HS-5 (cell line): ENCODE measurements at regions not wholly inside any gene's neighbourhood (a gene's known extent, or its start where the extent isn't known, plus 50 kb on each side); places are given as distances from the start of the nearest gene placed in this dataset.
"Not testable (repeated sequence)": the region's sequence is repeated elsewhere in the genome, so short reads cannot be mapped to it uniquely, and the experiment has no call there.

ENCODE experiments used
- DNase-seq: peaks from one replicate; pipeline ENCODE4 v3.0.0-alpha.2; 2012; ENCODE audit warnings: low read depth

DNA sequence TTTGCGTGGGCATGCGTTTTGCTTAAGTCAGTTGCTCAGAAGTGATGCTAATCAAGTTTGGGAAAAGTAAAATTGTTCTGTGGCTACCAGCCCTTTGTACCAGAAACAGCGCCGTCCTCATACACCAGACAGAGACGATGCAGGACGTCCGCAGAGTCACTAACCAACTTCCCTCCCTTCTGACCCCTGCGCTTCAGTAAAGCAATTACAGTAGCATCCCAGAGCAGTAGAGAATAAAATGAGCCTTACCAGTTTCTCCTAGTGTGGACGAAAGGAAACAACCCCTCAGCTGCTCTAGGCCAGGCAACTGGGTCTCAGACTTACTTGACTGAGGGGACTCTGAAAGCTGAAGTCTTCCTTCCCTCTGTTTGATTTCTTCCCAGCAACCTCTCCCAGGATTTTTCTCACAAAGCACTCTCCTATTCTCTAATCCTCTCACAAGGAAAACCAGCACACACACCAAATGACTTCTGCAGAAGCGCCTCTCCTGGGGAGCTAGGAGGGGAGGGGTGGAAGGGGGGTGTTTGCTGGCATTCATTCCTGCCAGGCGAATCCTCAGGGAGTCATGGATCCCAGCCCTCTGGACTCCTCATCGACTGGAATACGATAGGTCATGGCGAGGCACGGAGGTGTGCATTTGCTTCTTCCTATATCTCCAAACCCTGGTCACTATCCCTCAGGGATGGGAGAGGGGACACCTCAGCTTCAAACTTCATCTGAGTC, 56.0 kb upstream of the MID1 start:
- no peak for DNase-seq

DNA sequence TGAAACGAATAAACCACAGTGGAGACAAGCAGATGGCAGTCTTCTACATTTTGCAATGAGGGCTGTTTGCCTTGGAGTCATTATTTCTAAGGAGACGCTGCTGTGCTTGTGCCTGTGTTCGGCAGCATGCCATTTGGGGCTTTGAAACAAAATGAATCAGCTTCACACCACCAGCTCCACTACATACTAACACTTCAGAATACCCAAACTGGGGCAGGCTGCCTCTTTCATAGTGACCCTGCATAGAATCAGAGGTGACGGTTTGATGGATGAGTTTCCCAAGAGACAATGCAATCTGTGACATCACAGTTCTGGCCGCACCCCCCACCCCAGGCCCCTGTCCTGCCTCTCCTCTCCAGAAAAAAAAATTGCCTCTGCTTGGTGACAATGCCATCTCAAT, 57.1 kb upstream of the MID1 start:
- DNase-seq = no peak

DNA sequence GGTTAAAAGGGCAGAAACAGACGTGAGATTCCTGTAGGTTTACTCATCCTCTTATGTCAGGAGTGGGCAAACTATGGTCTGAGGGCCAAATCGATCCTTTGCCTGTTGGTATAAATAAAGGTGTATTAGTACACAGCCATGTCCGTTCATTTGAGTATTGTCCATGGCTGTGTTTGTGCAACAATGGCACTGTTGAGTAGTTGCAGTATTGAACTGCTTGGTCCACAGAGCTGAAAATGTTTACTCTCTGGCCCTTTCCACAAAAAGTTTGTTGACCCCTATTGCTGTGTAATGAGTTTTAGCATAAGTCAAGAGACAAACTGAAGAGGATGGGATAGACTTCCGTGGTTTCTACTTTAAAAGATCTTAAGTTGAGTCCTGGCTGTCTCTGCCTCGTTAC, 59.0 kb upstream of the MID1 start:
- DNase-seq = no peak

DNA sequence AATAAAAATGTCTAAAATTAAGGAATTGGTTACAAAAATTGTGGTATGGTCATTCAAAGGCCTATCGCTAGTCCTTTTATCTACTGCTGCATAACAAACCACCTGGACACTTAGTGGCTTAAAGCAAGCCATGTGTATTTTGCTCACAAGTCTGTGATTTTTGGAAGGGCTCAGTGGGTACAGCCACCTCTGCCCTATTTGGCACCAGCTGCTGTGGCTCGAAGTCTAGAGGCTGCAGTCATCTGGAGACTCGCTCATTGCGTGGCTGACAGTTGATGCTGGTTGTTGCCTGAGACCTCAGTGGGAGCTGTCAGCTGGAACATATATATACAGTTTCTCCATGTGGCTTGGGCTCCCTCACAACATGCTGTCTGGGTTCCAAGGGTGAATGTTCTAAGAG, 60.8 kb upstream of the MID1 start:
- no peak for DNase-seq

DNA sequence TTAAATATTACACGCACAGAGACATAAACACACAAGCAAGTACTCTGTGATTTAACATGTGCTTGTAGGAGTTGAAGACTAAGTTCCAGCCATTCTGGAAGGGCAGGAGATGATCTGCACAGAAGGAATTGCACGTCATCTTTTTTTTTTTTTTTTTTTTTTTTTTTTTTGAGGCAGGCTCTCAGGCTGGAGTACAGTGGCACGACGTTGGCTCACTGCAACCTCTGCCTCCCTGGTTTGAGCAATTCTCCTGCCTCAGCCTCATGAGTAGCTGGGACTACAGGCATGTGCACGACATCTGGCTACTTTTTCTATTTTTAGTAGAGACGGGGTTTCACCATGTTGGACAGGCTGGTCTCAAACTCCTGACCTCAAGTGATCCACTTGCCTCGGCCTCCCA, 63.2 kb upstream of the MID1 start:
- DNase-seq = not testable (repeated sequence)

DNA sequence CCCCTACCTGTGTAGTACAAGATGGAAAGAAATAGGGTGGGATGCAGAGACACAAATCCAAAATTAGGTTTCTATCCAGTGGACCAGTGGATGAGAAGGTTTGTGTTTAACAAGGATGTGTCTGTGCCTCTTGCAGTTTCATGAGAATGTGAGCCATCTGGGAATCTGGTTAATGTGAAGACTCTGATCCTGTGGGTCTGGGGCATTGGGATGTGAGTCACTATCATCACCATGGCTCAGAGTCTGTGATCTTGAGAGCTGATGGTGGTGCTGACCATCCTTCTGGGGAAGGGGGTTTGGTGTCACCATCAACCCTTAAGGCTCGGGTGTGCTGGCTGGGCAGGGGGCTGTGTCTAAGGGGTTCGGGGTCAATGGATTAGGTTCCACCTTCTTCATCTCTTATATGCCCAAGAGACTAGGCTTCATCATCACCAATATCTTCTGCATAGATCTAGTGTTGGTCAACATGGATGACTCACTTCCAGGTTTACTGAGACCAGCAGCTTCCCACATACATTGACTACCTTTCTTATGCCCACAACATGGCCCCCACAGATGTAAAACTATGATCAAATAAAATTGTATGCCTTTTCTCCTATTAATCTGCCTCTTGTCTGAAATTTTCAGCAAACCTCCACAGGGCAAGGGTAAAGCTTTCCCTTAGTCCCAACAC, 65.7 kb upstream of the MID1 start:
- no peak for DNase-seq

DNA sequence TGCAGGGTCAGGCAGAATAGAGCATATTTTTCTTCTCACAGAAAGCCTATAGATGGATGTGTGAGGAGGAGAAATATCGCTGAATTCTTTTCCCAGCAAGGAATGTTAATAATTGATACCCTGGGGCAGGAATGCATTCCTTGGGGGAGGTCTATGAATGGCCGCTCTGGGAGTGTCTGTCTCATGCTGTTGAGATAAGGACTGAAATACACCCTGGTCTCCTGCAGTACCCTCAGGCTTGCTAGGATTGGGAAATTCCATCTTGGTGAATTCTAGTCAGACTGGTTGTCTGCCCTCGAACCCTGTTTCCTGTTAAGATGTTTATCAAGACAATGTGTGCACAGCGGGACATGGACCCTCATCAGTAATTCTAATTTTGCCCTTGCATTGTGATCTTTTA, 71.4 kb upstream of the MID1 start:
- not testable (repeated sequence) for DNase-seq

DNA sequence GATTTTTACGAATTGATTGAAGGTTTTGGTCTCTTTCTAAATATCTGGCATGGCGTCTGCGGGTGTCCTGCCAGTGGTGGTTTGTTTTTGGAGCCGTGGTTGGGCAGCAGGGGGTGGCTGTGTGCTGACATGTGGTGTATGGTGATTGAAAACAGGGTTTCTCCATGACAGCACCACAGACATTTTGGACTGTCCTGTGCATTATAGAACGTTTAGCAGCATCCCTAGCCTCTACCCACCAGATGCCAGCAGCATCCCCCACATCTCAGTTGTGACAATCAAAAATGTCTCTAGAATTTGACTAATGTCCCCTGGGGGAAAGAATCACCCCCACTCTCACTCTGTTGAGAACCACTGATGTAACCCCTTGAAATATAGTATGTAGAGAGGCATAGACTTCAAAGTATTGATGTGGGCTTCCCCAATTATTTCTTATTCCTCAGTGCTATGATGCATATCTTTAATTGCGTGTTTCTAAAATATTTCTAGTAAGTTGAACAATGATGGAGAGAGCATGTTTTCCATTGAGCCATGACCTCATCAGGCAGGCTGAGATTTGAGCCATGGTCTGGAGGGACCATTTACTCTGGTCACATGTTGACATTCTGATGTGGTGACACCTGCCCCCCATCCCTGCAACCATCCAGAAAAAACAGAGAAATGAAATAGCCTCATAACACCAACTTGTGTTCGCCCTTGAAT, 77.4 kb upstream of the MID1 start:
- no peak for DNase-seq

DNA sequence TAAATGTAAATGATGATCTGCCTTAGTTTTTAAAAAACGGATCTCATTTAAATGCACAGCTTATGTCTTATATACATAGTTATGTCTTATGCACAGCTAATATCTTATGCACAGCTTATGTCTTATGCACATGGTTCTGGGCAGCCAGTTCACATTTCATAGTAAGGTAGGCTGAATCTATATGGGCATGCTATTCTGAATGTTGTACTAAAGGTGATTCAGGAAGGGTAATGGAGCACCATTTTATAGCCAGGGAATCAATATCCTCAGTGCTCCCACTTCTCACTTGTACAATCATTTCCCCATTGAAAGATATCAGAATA, 77.9 kb upstream of the MID1 start:
- no peak for DNase-seq

DNA sequence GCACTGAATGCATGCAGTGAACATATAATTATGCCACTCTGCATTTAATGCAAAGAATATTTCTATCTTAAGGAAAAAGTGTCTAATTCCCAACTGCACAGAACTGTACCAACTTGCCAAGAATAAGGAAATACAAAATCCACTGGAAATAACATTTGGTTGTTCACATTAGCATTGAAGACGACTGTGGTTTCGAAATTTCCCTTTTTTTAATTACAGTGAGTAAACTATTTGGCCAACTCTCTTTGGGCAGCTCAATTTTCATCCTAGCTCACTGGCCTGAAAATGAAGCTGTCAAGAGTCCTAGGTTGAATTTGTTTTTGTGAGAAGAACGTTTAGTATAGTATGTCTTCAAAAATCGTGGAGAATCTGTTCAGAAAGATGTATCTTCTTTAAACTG, 81.6 kb upstream of the MID1 start:
- no peak for DNase-seq

DNA sequence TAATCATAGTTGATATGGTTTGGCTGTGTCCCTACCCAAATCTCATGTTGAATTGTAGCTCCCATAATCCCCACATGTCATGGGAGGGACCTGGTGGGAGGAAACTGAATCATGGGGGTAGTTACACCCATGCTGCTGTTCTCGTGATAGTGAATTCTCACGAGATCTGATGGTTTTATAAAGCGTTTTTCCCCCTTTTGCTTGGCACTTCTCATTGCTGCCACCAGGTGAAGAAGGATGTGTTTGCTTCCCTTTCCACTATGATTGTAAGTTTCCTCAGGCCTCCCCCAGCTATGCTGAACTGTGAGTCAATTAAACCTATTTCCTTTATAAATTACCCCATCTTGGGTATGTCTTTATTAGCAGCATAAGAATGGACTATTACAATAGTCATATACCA, 86.0 kb upstream of the MID1 start:
- DNase-seq = not testable (repeated sequence)

DNA sequence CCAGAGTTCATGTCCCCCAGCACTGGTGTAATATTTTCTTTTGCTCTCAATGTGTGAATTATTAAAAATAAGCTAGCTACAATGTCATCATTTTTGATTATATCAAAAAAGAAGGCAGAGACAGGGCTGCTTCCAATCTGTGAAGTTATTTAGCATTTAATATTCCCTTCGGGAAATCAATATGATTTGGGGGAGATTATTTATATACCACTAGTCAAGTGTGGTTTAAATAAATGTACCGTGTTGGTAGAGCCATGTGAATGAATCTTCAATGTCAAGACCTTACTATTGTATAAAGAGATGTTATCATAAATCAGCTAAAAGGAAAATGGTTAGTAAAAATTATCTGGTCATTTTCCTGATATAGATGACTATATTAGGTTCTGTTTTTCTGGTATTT, 87.4 kb upstream of the MID1 start:
- DNase-seq = no peak

DNA sequence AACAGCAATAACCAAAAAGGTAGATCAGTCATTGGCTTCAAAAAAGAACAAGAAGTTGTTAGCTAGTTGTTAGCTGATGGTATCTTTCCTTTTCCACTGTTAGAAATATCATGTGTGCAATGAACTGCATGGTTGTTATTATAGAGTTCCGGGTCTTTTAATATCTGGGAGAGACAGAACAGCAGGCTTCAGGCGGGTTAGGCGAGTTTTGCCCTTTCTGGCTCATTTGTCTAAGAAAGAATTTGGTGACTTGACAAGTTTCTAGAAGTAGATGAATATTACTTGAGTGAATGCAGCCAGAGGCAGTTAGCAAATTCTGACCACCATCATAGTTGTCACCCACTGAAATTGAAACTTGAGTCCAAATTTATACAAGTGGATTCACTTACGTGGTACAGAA, 88.9 kb upstream of the MID1 start:
- DNase-seq = no peak

DNA sequence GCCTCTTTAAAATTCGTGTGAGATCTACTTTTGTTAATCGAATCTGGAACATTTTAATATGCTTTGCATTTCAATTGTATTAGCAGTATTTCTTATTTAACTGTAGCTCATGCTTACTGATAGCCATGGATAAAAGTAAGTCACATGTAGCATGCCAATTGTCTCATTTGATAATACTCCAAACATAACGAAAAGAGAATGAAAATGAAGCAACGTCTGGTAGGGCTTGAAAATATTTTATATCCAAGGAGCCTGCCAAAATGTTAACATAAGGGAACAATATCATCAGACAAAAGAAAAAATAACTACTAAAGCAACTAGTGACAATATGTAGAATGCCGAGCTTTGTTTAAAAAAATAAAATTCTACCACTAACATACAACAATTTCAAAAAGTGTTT, 94.1 kb upstream of the MID1 start:
- DNase-seq = no peak

DNA sequence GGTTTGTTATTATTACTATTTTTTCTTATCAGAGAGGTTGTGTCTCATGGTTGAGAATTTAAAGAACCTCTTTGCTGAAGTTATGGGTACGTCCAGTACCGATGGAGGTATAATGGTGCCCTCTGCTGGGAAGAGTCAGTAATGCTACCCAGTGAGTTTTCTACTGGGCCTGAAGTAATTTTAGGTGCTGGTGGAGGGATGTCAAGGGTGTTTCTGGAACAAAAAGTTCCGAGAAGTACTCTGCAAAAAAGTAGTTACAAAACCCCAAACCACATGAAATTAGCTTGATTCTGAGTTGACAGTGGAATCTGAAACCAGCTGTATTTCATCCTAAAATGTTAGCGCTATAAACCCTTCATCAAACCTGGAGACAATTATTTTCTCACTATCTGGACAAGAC, 102.5 kb upstream of the MID1 start:
- DNase-seq = no peak

DNA sequence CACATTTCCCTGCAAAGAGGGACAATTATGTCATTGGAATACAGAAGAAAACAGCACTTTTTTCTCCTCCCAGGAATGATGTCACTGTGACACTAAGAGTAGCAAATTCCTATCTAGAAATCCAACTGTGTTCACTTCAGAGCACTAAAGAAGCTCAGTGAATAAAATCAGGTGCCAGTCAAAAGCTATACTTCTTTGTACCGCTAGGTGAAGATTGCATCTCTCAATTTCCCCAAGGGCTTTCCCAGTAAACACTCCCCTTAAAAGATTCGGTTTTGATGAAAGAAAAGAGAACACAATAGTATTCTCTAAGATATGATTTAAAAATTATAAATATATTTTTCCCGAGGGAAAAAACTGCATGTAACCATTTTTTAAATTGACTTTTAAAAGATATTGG, 104.7 kb upstream of the MID1 start:
- DNase-seq = no peak

DNA sequence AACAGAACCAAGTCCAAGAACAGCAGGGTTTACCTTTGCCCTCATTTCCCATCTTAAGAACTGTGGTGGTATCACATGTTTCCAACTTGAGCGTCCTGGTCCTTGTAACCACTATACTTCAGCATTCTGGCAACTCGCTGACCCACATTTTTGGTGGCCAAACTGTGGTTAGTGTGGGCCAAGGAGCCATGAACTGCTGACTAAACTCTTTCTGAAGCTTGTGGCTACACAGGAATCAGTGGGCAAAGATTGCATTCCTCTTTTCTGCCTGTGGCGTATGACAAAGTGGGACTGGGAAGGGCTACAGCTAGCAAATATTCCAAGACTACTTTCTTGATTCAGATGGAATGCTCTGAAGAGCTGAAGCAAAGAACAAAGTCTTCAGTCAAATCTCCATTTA, 106.3 kb upstream of the MID1 start:
- DNase-seq = no peak

DNA sequence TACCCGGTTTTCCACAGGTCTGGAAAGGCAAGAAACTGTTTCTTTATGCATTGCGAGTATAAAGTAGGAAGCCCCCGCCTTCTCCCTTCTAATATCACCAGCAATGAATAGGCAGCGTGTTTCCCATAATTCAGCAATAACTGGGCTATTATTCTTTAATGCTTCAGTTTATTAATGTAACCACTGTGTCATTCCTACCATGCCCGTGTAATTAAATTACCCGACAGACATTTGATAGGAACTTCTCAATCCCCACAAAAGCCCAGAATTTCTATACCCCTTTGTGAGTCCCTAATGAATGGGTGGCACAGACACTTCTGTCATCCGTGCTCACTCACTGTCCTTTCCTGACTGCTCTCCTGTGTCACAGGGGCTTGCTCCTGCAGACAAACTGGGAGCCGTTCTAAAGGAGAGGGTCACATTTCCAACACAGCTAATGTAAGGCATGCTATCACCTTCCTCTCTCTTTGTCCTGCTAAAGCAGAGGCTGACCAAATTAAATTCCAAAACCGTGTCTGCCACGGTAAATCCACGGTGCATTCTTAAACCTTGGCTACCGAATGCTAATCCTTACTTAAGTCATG, 108.5 kb upstream of the MID1 start:
- no peak for DNase-seq

DNA sequence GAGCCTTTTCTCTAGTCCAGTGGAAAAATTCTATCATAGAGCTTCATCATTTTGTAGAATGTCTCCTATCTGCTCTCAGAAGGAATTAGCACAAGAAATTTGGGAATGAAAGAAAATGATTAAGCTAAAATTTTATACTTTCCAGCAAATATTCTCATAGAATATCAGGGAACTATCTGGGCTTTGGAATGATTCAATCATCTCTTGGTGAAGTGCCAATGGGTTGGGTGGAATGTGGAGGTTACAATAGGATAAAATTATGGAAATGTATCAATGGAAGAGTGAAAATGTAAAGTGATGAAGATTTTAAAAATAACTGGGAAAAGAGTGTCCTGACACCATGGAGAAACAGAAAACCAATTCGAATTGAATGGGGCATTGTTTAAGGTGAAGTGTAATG, 119.0 kb upstream of the MID1 start:
- no peak for DNase-seq

DNA sequence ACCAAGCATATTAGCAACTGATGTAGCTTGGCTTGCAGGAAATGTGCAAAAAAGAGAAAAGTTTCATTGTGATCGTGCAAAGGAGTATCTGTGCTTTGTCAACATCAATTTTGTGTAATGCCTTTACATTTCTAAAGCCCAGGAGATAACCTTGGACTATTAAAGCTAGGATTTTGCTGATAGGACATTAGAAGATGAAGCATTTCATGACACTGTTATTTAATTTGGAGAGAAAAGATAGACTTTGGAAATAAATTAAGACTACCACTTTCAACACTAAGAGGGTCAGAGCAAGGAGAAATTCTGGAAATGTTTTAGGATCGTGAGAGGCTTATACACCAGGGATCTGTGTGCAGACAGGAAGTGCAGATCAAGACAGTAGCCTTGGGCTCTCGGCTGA, 120.6 kb upstream of the MID1 start:
- DNase-seq = no peak

DNA sequence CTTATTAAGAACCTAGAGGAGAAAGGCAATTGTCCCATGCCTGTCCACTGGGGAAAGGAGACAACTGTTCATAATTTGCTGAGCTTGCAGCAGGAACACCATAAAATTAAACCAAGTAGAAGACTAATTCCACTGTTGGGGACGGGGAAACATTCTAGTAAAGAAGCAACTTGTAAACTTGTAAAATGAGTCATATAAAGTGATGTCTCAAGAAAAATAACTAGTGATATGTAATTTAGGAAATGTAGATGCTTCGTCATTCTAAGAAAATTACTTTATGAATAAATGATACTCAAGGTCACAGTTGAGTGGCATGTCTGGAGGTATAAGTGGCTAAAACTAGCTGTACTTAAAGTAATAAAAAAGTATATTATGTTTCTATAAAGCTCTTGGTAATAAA, 121.2 kb upstream of the MID1 start:
- no peak for DNase-seq

DNA sequence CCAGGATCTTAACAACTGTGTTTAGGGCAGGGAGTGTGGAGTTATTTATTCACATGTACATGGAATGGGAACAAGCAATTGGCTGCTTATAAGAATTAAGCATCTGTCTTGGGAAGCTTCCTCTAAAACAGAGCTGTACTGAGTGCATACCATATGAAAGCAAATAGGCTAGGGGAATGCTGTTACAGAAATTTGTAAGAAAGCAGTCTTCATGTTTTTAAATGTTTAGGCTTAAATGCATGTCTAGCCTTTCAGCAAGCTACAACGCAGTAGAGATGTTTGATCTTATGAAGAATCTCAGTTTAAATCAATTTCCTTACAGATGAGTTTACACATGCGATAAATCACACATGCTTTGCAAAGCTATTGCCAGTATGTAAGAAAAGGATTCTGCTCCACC, 123.1 kb upstream of the MID1 start:
- no peak for DNase-seq

DNA sequence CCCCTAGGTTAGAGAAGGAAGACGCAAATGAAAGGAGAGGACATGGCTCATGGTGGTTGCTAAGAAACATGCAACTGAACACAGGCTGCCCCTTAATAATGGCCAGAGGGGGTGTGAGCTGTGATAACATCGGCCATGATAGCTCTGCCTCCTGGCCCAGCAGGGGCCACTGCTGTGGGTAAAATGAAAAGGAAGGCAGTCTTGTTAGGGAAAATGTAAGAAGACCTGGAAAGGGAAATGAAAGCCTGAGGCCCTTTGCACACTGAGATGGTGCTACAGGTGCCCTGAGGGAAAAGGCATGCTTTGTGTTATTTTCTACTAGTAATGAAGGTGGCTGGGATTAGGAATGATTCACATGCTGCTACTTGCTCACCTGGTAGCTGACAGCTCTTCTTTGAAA, 123.6 kb upstream of the MID1 start:
- no peak for DNase-seq
